Natural killer cell (primary cell): ENCODE measurements at regions not wholly inside any gene's neighbourhood (a gene's known extent, or its start where the extent isn't known, plus 50 kb on each side); places are given as distances from the start of the nearest gene placed in this dataset.

Experiments
- ATAC-seq, 3 donors: fragments of 150-1000 bp in 2 of 3; fragments of 200-7000 bp in 1 of 3; cut with Tn5 transposase; 1 replicate in 1 of 3; 2 replicates in 2 of 3; pipeline ENCODE4 v1.10.0; 2021; ENCODE audit warnings: mild to moderate bottlenecking in 2 of 3, moderate library complexity in 2 of 3
- DNase-seq, 2 donors: peaks; one replicate each; pipeline versions ENCODE4 v3.0.0 to v3.0.0-alpha.2; 2013 to 2021; ENCODE audit warnings: mixed read lengths in 1 of 2
- H3K27ac ChIP-seq: one replicate; pipeline ENCODE4 v1.5.1; 2013; ENCODE audit warnings: mild to moderate bottlenecking, low read length
- H3K27me3 ChIP-seq: one replicate; pipeline ENCODE4 v1.6.1; 2013; ENCODE audit warnings: low read length; ENCODE audit not compliant: control insufficient read depth, insufficient read depth
- H3K36me3 ChIP-seq: one replicate; pipeline ENCODE4 v1.6.1; 2013; ENCODE audit warnings: low read length; ENCODE audit not compliant: control insufficient read depth, insufficient read depth
- H3K4me1 ChIP-seq: one replicate; pipeline ENCODE4 v1.6.1; 2013; ENCODE audit warnings: low read length; ENCODE audit not compliant: control insufficient read depth, insufficient read depth
- H3K4me3 ChIP-seq: one replicate; pipeline ENCODE4 v1.5.1; 2013; ENCODE audit warnings: low read length
- H3K9me3 ChIP-seq: one replicate; pipeline ENCODE4 v1.6.1; 2013; ENCODE audit warnings: low read length; ENCODE audit not compliant: control insufficient read depth, insufficient read depth
- H3K27ac Mint-ChIP-seq, 2 donors: one replicate each; pipeline ENCODE4 v1.8.0; 2022; ENCODE audit warnings: mild to moderate bottlenecking in 2 of 2, mixed read lengths in 2 of 2, moderate library complexity in 1 of 2
- H3K27me3 Mint-ChIP-seq, 2 donors: one replicate each; pipeline ENCODE4 v1.8.0; 2022; ENCODE audit warnings: low read depth in 2 of 2, mixed read lengths in 2 of 2
- H3K36me3 Mint-ChIP-seq: one replicate; pipeline ENCODE4 v1.8.0; 2022; ENCODE audit warnings: mixed read lengths
- H3K4me1 Mint-ChIP-seq, 2 donors: one replicate each; pipeline ENCODE4 v1.8.0; 2022; ENCODE audit warnings: mixed read lengths in 2 of 2
- H3K4me3 Mint-ChIP-seq: one replicate; pipeline ENCODE4 v1.8.0; 2022; ENCODE audit warnings: mild to moderate bottlenecking, moderate library complexity, mixed read lengths
- H3K9me3 Mint-ChIP-seq, 2 donors: one replicate each; pipeline ENCODE4 v1.8.0; 2022; ENCODE audit warnings: mixed read lengths in 2 of 2
- CTCF ChIP-seq: fragments of 200-600 bp; IDR thresholded peaks from one replicate; pipeline ENCODE4 v1.8.0; 2022; ENCODE audit warnings: antibody characterized with exemption
- WGBS: methylation state at CpG from one replicate; pipeline ENCODE4 v1.1.7; 2013; ENCODE audit warnings: missing lambda C conversion rate; ENCODE audit not compliant: insufficient coverage; 5-methylcytosine and 5-hydroxymethylcytosine counted together
- intact Hi-C: fragments of 100-400 bp; cut with micrococcal nuclease; formaldehyde crosslinking; loops from one replicate; pipeline ENCODE4 v1.14.2; 2022

- Histone ChIP-seq H3K4me1 (no peaks in the 10 kb centered on the region), H3K9me3 (peaks cover 7% of the 10 kb centered on the region), H3K4me3 (no peak overlapping the region), H3K36me3 (no peaks in the 10 kb centered on the region), H3K27me3 (no peaks in the 10 kb centered on the region), H3K27ac (no peak overlapping the region)
- no peaks in the 10 kb centered on the region for H3K4me1 Mint-ChIP-seq
- ATAC-seq (no peak), DNase-seq (no peak)
- intact Hi-C loops: no loop called here
- H3K36me3 Mint-ChIP-seq: no peaks in the 10 kb centered on the region
- H3K9me3 Mint-ChIP-seq: peaks cover 8 to 10% of the 10 kb centered on the region in 2 donors
- H3K4me3 Mint-ChIP-seq: no peak overlapping the region
- WGBS: 73% methylated on average over 2 of the region's 2 CpGs
- TF ChIP-seq CTCF: no peak
- H3K27ac Mint-ChIP-seq: no peak overlapping the region
- H3K27me3 Mint-ChIP-seq: no peaks in the 10 kb centered on the region
Observed at GRCh38 chr3:157782236-157782635, 279.0 kb upstream of the VEPH1 start.

- no peaks in the 10 kb centered on the region for H3K9me3 ChIP-seq
- Mint-ChIP-seq H3K27ac (no peak overlapping the region), H3K36me3 (no peaks in the 10 kb centered on the region), H3K27me3 (no peaks in the 10 kb centered on the region), H3K4me1 (no peaks in the 10 kb centered on the region), H3K9me3 (peaks cover 8 to 9% of the 10 kb centered on the region in 2 donors), H3K4me3 (no peak overlapping the region)
- 83% methylated on average over 2 of the region's 2 CpGs for WGBS
- intact Hi-C loops: no loop called here
- H3K36me3 ChIP-seq: no peaks in the 10 kb centered on the region
- H3K4me1 ChIP-seq: no peaks in the 10 kb centered on the region
- DNase-seq: no peak
- H3K4me3 ChIP-seq: no peak overlapping the region
- no peak for ATAC-seq
- no peak overlapping the region for H3K27ac ChIP-seq
- no peaks in the 10 kb centered on the region for H3K27me3 ChIP-seq
- TF ChIP-seq CTCF: no peak
Observed at GRCh38 chr3:157776861-157777260, 273.6 kb upstream of the VEPH1 start.

- no peak for ATAC-seq
- Histone ChIP-seq H3K36me3 (no peaks in the 10 kb centered on the region), H3K9me3 (no peaks in the 10 kb centered on the region), H3K4me3 (no peak overlapping the region), H3K4me1 (no peaks in the 10 kb centered on the region), H3K27ac (no peak overlapping the region), H3K27me3 (no peaks in the 10 kb centered on the region)
- intact Hi-C loops: no loop called here
- H3K4me1 Mint-ChIP-seq: no peaks in the 10 kb centered on the region
- no peak overlapping the region for H3K27ac Mint-ChIP-seq
- no peak for DNase-seq
- TF ChIP-seq CTCF: no peak
- H3K36me3 Mint-ChIP-seq: no peaks in the 10 kb centered on the region
- H3K9me3 Mint-ChIP-seq: peaks cover 8 to 9% of the 10 kb centered on the region in 2 donors
- H3K27me3 Mint-ChIP-seq: no peaks in the 10 kb centered on the region
- no peak overlapping the region for H3K4me3 Mint-ChIP-seq
Observed at GRCh38 chr3:157775446-157775845, 272.2 kb upstream of the VEPH1 start.

- H3K27ac ChIP-seq: no peak overlapping the region
- no peak overlapping the region for H3K4me3 Mint-ChIP-seq
- no peaks in the 10 kb centered on the region for H3K36me3 ChIP-seq
- ATAC-seq: no peak
- H3K4me1 Mint-ChIP-seq: no peaks in the 10 kb centered on the region
- no peak for DNase-seq
- no peaks in the 10 kb centered on the region for H3K9me3 ChIP-seq
- WGBS: 86% methylated on average over 1 of the region's 1 CpG
- intact Hi-C loops: no loop called here
- no peaks in the 10 kb centered on the region for H3K27me3 ChIP-seq
- peaks cover 2 to 6% of the 10 kb centered on the region in 2 donors for H3K9me3 Mint-ChIP-seq
- no peak overlapping the region for H3K27ac Mint-ChIP-seq
- H3K4me1 ChIP-seq: no peaks in the 10 kb centered on the region
- no peaks in the 10 kb centered on the region for H3K36me3 Mint-ChIP-seq
- H3K27me3 Mint-ChIP-seq: no peaks in the 10 kb centered on the region
- no peak overlapping the region for H3K4me3 ChIP-seq
- TF ChIP-seq CTCF: no peak
Observed at GRCh38 chr3:157769378-157769777, 266.2 kb upstream of the VEPH1 start.
